HG03432 (cell line): ENCODE measurements at regions not wholly inside any gene's neighbourhood (a gene's known extent, or its start where the extent isn't known, plus 50 kb on each side); places are given as distances from the start of the nearest gene placed in this dataset.
"Not testable (repeated sequence)": the region's sequence is repeated elsewhere in the genome, so short reads cannot be mapped to it uniquely, and the experiment has no call there.

Experiments
- ATAC-seq: cut with Tn5 transposase; IDR thresholded peaks from one replicate; pipeline ENCODE4 v1.9.1; 2021; ENCODE audit warnings: mild to moderate bottlenecking, moderate library complexity; ENCODE audit not compliant: unreplicated experiment

GRCh38 chr12:38384816-38385378 lies 68.3 kb downstream of the ALG10B start:
- ATAC-seq, result no peak

GRCh38 chr12:38385486-38385885 lies 68.9 kb downstream of the ALG10B start:
- ATAC-seq, result no peak

- peak; percentile 77 for ATAC-seq
These were observed 69.8 kb downstream of the ALG10B start for GRCh38 chr12:38386205-38386985.

- no peak for ATAC-seq
These were observed 73.0 kb downstream of the ALG10B start for GRCh38 chr12:38389614-38390013.

- no peak for ATAC-seq
These were observed 74.4 kb downstream of the ALG10B start for GRCh38 chr12:38391007-38391406.

- ATAC-seq, result peak; percentile 72
These were observed 76.1 kb downstream of the ALG10B start for GRCh38 chr12:38392554-38393144.

- ATAC-seq, result no peak
These were observed 83.2 kb downstream of the ALG10B start for GRCh38 chr12:38399711-38400206.

GRCh38 chr12:38402811-38403210 lies 86.2 kb downstream of the ALG10B start:
- no peak for ATAC-seq

GRCh38 chr12:38409511-38409910 lies 92.9 kb downstream of the ALG10B start:
- ATAC-seq, result no peak

- no peak for ATAC-seq
These were observed 94.9 kb downstream of the ALG10B start for GRCh38 chr12:38411426-38411825.

GRCh38 chr12:38411946-38412345 lies 95.4 kb downstream of the ALG10B start:
- ATAC-seq, result no peak

- no peak for ATAC-seq
These were observed 100.5 kb downstream of the ALG10B start for GRCh38 chr12:38417101-38417500.

GRCh38 chr12:38424436-38424835 lies 107.9 kb downstream of the ALG10B start:
- no peak for ATAC-seq

GRCh38 chr12:38427442-38427841 lies 110.9 kb downstream of the ALG10B start:
- no peak for ATAC-seq

GRCh38 chr12:38431921-38432320 lies 115.3 kb downstream of the ALG10B start:
- ATAC-seq, result no peak

- not testable (repeated sequence) for ATAC-seq
These were observed 125.3 kb downstream of the ALG10B start for GRCh38 chr12:38441871-38442281.

GRCh38 chr12:38445040-38445439 lies 128.5 kb downstream of the ALG10B start:
- no peak for ATAC-seq

GRCh38 chr12:38448991-38449390 lies 132.4 kb downstream of the ALG10B start:
- no peak for ATAC-seq

GRCh38 chr12:38456537-38457120 lies 140.1 kb downstream of the ALG10B start:
- no peak for ATAC-seq

GRCh38 chr12:38465020-38465419 lies 148.4 kb downstream of the ALG10B start:
- no peak for ATAC-seq

- no peak for ATAC-seq
These were observed 153.1 kb downstream of the ALG10B start for GRCh38 chr12:38469715-38470114.
